Body of pancreas (tissue), 4 donors: ENCODE measurements at regions not wholly inside any gene's neighbourhood (a gene's known extent, or its start where the extent isn't known, plus 50 kb on each side); places are given as distances from the start of the nearest gene placed in this dataset.

ENCODE experiments used
- CTCF ChIP-seq, 7 experiments: fragments of 450-650 bp in 4 of 7; fragments of 200-600 bp in 3 of 7; sonication (generic) in 3 of 7; IDR thresholded peaks; one replicate each; pipeline ENCODE4 v1.5.1; 2016 to 2019; ENCODE audit warnings: antibody characterized with exemption in 7 of 7
- POLR2A ChIP-seq, 3 donors: fragments of 450-650 bp; IDR thresholded peaks; one replicate each; pipeline ENCODE4 v1.6.1; 2016; ENCODE audit warnings: antibody characterized with exemption in 3 of 3, mild to moderate bottlenecking in 2 of 3

GRCh38 chr10:80767963-80768362 is 230.3 kb downstream of the SH2D4B start:
- TF ChIP-seq CTCF (IDR thresholded peaks at IDR 0.05) (no peak), POLR2A (IDR thresholded peaks at IDR 0.05) (no peak)
